GM19467 (cell line): ENCODE measurements at regions not wholly inside any gene's neighbourhood (a gene's known extent, or its start where the extent isn't known, plus 50 kb on each side); places are given as distances from the start of the nearest gene placed in this dataset.
"Not testable (repeated sequence)": the region's sequence is repeated elsewhere in the genome, so short reads cannot be mapped to it uniquely, and the experiment has no call there.

ENCODE experiments used
- ATAC-seq: cut with Tn5 transposase; IDR thresholded peaks from one replicate; pipeline ENCODE4 v1.9.1; 2021; ENCODE audit warnings: mild to moderate bottlenecking, moderate library complexity; ENCODE audit not compliant: unreplicated experiment

DNA sequence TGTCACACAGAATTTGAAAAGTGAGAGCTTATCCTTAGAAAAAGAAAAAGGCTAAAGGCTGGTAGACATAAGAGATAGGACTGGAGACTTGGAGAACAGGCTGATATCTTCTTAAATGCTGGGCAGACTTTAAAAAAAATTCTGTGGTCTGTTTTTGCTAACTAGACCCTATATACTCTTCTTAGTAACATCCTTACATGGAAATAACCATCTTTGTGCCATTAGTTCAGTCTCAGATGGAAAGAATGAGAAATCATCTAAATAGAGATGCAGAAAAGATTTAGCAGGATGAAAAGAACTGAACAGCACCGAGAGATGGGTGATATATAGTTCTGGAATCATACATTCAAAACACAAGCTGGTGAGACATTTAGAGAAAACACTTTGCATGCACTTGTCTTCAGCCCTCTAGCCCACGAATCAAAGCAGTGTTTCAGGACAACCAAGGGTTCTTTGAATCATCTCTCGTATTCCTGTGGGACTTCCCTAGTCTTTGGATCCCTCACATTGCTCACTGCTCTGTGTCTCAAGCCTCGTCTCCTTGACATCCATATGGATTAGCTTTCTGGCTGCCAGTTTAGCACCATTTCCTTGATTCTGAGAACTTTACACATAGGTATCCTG, 93.0 kb upstream of the LYSMD4 start:
- no peak for ATAC-seq

GRCh38 chr15:99823346-99823745, 90.1 kb upstream of the LYSMD4 start:
- ATAC-seq: no peak

DNA sequence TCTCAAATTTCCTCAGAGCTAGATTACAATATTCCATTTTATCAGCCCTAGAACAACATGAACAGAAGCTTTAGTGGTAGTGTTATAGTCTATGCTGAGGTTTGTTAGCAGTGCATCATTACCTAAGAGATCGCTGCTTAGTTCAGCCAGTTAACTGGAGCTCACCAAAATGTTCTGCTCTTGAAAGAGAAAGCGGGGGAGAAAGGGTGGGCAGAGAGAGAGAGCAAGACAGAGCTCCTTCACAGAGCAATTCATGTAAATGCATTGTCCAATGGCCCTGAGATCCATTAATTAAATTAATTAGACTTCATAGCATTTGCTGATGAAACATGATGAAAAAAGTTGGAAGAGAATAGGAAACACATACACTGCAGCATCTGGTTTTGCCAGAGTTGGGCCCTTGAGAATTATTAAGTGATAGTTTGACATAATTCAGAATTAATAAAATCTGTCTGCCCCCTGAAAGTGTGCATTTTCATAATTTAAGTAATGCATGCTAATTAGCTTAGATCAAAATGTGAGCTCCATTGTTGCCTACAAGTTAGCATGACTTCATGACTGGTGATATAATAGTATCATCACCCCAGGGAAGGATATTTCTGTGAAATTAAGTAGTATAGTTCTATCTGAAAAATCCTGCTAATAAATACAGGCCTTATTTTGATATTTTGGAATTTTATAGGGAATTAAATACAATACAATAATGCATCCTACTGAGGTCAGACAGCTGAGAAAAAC, 86.9 kb upstream of the LYSMD4 start:
- no peak for ATAC-seq

DNA sequence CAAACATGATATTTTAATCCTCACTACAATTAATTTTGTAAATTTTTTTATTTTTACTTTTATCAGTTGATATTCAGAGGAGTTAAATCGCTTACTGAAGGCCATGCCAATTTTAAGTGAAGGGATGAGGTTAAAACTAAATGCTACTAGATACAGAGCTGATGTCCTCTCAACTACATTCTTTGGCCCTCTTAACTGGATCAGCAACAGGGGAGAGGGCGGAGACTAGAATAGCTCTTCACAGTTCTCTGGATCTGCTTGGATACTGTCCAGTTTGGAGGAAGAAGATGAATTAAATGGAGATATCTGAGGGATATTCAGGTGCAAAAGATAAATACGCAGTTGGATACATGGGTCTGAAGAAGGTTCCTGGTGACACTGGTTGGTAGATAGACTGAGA, 85.6 kb upstream of the LYSMD4 start:
- ATAC-seq: no peak

DNA sequence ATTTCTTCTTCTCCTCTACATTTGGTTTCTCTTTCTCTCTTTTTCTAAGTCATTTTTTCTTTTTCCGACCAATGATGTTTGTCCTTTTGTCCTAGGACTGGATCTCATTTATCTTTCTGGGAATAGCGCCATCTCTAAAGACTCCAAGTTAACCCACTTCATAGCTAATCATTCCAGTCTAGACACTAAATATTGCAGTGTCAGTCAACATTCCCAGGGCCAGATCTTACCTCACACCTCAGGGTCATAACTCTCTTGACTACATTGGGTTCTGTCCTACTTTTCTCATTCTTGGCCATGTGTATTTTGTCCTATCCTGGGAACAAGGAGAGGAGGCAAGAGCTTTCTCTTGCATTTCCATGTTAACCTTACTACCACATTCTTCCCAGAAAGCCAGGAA, 83.6 kb upstream of the LYSMD4 start:
- not testable (repeated sequence) for ATAC-seq

DNA sequence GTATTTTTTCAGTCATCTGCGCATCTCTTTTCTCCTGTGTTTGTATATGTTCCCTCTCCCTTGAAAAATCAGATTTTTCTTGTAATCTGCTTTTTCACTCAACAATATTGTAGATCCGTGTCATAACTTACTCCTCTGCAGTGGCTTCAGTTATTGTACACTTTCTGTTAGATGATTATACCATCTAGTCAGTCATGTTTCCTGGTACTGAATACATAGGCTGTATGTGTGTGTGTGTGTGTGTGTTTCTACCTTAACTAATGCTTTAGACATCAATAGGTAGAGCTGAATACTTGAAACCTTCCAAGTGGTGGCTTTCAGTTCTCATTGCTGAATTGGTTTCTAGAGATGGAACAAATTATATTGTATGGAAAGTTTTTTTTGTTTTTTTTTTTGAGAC, 77.4 kb upstream of the LYSMD4 start:
- not testable (repeated sequence) for ATAC-seq

- ATAC-seq: not testable (repeated sequence)
These were observed 66.6 kb upstream of the LYSMD4 start for GRCh38 chr15:99799854-99800250.

DNA sequence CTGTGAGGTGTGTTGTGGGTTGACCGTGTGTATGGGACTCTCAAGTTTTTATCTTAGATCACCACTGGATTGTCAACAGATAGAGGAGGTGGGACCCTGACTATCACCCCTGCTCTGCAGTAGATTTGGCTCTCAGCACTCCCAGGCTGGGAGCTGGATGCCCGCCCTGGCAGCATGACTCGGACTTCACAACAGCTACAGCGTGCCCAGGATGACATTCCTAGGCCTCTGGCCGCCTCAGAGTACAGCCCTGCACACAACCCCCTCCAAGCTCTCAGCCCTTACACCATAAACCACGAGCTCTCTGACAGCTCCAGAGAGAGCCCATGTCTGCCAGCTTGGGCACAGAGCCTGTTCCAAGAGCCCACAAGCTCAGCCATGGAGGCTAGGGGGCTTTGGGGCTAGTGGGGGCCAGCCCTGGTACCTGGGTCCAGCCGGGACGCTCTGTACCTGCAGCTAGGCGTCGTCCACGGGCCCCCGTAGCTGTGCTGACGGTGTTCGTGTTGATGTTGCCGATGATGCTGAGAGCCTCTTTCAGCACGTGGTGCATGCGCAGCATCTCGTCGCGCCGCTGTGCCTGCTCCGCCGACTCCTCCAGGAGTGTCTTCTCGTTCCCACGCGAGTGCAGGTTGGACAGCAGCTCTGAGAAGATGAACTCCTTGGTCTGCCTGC, 66.1 kb upstream of the LYSMD4 start:
- ATAC-seq: not testable (repeated sequence)

DNA sequence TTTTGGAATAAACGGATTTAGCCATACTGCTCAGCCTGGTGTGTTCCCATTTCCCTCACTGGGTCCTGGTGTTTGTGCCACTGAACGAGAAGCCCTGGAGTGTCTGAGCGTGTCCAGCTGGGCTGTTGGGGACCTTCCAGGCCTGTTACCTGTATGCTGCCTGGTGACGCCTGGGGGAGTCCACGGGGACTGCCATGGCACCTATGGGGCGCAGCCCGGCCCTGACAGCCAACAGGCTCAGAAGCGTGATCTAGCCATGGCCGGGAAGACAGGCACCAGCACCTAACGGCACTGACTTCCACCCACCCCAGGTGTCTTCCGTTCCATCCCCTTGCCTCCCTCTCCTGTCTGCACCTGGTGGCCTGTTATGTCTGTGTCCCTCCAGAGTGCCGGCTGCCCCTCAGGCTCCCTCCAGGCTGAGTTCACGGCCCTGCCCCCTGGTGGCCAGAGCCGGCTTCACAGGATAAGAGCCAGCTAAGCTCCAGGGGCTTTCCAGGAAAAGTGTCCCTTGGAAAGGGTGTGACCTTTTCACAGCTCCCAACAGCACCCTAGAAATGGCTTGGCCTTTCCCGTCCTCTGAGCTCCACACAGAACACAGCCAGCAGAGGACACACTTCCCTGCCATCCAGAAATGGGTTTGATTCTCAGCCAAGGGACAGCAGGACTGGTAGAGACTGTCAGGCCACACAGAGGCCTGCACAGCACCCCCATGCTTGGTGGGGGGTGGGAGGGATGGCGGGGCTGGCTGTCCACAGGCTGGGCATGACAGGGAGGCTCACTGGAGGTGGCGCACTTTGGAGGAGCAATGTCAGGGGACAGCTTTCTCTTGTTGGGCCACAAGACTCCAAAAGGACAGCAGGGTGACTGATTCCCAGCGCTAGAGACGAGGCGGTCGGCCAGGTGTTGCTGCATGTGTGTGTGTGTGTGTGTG, 64.0 kb upstream of the LYSMD4 start:
- not testable (repeated sequence) for ATAC-seq

DNA sequence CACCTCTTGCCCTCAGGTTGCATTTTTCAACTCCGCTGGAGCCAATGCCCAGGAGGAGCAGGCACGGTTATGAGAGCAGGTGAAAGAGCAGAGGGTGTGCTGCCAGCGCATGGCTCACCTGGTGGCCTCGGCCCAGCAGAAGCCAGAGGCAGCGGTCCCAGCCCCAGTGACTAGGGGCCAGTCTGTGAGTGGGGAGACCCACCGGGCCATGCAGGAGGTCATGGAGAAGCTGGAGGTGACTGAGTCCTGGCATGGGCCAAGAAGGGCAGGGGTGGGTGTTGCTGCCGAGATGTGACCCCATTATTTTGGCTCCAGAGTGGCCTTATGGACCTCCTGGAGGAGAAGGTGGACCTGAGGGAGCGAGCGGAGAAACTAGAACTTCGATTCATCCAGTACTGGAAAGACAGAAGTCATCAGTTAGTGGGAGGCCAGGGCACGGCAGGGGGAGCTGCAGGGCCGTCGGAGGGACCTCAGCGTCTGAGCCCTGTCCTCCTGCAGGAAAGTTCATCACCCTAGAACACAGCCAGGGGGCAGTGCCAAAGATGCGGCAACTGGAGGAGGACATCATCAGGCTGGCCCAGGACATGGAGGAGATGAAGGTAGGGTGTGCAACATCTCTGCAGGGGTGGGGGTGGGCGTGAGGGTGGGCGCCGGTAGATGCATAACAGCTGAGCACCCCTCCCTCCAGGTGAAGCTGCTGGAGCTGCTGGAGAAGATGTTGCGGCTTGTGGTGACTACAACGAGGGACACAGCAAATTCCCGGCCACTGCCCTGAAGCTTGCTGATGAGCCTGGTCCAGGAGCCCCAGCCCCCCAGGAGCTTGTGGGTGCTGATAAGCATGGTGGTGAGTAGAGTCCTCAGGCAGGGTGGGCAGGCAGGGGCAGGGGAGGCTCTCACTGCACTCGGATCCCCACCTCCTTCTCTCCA, 58.9 kb upstream of the LYSMD4 start:
- not testable (repeated sequence) for ATAC-seq

DNA sequence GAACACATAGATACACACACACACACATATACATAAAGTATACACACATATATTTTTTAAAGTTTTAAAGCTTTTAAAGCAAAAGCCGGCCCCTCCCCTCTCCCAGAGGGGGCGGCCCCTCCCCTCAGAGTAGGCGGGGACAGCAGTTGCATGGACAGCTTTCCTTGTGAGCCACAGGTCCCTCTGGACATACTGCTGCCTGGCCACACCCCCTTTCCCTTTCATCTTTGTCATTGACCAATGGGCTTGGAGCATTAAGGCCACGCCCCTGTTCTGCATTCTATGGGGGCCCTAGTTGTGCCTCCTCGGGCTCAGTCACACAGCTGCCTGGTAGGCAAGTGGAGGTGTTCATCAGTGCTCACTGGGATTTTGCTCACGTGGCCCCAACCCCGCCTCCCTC, 57.5 kb upstream of the LYSMD4 start:
- ATAC-seq: not testable (repeated sequence)

GRCh38 chr15:99788156-99788555, 54.9 kb upstream of the LYSMD4 start:
- no peak for ATAC-seq

GRCh38 chr15:99784800-99785199, 51.6 kb upstream of the LYSMD4 start:
- ATAC-seq: not testable (repeated sequence)

DNA sequence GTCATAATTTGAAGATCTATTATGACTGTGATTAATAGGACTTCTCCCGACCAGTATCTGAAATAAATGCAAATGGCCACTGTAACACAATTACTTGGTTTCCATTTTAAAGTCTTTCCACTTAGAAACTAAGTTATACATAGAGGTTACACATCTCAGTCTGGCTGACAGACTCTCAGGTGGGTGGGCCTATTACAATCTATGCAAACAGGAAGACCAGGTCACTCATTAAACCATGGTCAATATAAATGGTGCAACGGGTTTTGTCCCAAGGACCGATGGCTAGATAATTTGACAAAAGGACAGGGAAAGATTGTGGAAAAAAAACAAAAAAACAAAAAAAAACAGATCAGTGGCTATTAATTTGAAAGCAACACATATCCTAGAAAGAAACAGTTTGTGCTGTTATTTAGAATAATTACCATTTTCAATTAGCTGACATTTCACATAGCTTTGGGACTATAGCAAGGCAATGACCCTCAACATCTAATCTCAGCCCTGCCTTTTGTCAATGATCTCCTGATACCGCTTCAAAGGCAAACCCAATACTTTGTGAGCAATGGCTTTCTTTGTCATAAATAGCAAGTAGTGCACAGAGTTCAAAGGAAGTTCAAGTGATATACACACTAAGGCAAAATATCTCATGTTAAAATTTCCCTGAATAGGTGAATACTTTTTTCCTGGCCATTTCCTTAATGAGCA, 50.8 kb upstream of the LYSMD4 start:
- ATAC-seq: not testable (repeated sequence)
